ENCODE measurements at regions not wholly inside any gene's neighbourhood (a gene's known extent, or its start where the extent isn't known, plus 50 kb on each side); places are given as distances from the start of the nearest gene placed in this dataset.

GRCh38 chr19:13604902-13605586 is 98.8 kb upstream of the CACNA1A start:
- TF ChIP-seq ELF1 (IDR thresholded peaks at IDR 0.05; ENCODE audit: borderline replicate concordance, low read depth) (no peak), RAD21 (IDR thresholded peaks at IDR 0.05; ENCODE audit: low read depth) (no peak), CTCF (IDR thresholded peaks at IDR 0.05 in 2 of 3, conservative IDR thresholded peaks at IDR 0.05 in 1 of 3; ENCODE audit: borderline replicate concordance in 1 of 3, insufficient read depth in 1 of 3, low read depth in 2 of 3, low read length in 2 of 3) (no peak), REST (IDR thresholded peaks at IDR 0.05; ENCODE audit: low read depth) (no peak), JUND (IDR thresholded peaks at IDR 0.05) (no peak), ZNF274 (IDR thresholded peaks at IDR 0.05; ENCODE audit: low read depth, low read length) (no peak), POLR2AphosphoS5 (IDR thresholded peaks at IDR 0.05; ENCODE audit: low read depth, low read length) (no peak), EZH2 (IDR thresholded peaks at IDR 0.05) (no peak), POLR2A (IDR thresholded peaks at IDR 0.05; ENCODE audit: borderline replicate concordance, extremely low read depth, insufficient read depth, insufficient read length) (no peak), MAX (IDR thresholded peaks at IDR 0.05) (no peak), EZH2phosphoT487 (IDR thresholded peaks at IDR 0.05; ENCODE audit: borderline replicate concordance) (no peak)
